Trophoblast cell (in vitro differentiated cells and primary cell): ENCODE measurements at regions not wholly inside any gene's neighbourhood (a gene's known extent, or its start where the extent isn't known, plus 50 kb on each side); places are given as distances from the start of the nearest gene placed in this dataset.

Source experiments
- DNase-seq, 2 donors: peaks; one replicate each; pipeline ENCODE4 v3.0.0-alpha.2; 2016
- H2AFZ ChIP-seq: 2 replicates; pipeline ENCODE4 v1.6.1; 2013; ENCODE audit warnings: low read length, moderate library complexity, mild to moderate bottlenecking; ENCODE audit not compliant: insufficient read depth, poor library complexity
- H2AK5ac ChIP-seq: 2 replicates; pipeline ENCODE4 v1.6.1; 2013; ENCODE audit warnings: mild to moderate bottlenecking, low read length
- H2BK120ac ChIP-seq: 2 replicates; pipeline ENCODE4 v1.6.1; 2013; ENCODE audit warnings: low read length, mild to moderate bottlenecking, moderate library complexity; ENCODE audit not compliant: insufficient read depth, poor library complexity
- H2BK12ac ChIP-seq: 2 replicates; pipeline ENCODE4 v1.6.1; 2013; ENCODE audit warnings: mild to moderate bottlenecking, low read length, moderate library complexity
- H2BK5ac ChIP-seq: 2 replicates; pipeline ENCODE4 v1.6.1; 2013; ENCODE audit warnings: low read length, low read depth, moderate library complexity, mild to moderate bottlenecking; ENCODE audit not compliant: poor library complexity
- H3K14ac ChIP-seq: 2 replicates; pipeline ENCODE4 v1.6.1; 2013; ENCODE audit warnings: mild to moderate bottlenecking, low read length
- H3K18ac ChIP-seq: 2 replicates; pipeline ENCODE4 v1.6.1; 2013; ENCODE audit warnings: mild to moderate bottlenecking, low read length
- H3K23ac ChIP-seq: 2 replicates; pipeline ENCODE4 v1.6.1; 2013; ENCODE audit warnings: low read length
- H3K27ac ChIP-seq: 2 replicates; pipeline ENCODE4 v1.5.1; 2013; ENCODE audit warnings: low read depth, mild to moderate bottlenecking, inconsistent platforms, low read length, moderate library complexity
- H3K27me3 ChIP-seq: 2 replicates; pipeline ENCODE4 v1.6.1; 2013; ENCODE audit warnings: inconsistent platforms, mild to moderate bottlenecking, low read length, moderate library complexity; ENCODE audit not compliant: insufficient read depth
- H3K36me3 ChIP-seq, 2 experiments: 1 replicate in 1 of 2; 2 replicates in 1 of 2; pipeline ENCODE4 v1.6.1; 2013; ENCODE audit warnings: low read length in 2 of 2, mild to moderate bottlenecking in 2 of 2, moderate library complexity in 1 of 2; ENCODE audit not compliant: insufficient read depth in 2 of 2, control insufficient read depth in 1 of 2
- H3K4ac ChIP-seq: 2 replicates; pipeline ENCODE4 v1.6.1; 2013; ENCODE audit warnings: low read depth, mild to moderate bottlenecking, low read length, moderate library complexity
- H3K4me1 ChIP-seq, 2 experiments: 1 replicate in 1 of 2; 2 replicates in 1 of 2; pipeline ENCODE4 v1.6.1; 2013; ENCODE audit warnings: low read length in 2 of 2, mild to moderate bottlenecking in 2 of 2, moderate library complexity in 1 of 2; ENCODE audit not compliant: insufficient read depth in 2 of 2, control insufficient read depth in 1 of 2
- H3K4me2 ChIP-seq: 2 replicates; pipeline ENCODE4 v1.6.1; 2013; ENCODE audit warnings: inconsistent platforms, mild to moderate bottlenecking, low read length, moderate library complexity
- H3K4me3 ChIP-seq: 2 replicates; pipeline ENCODE4 v1.5.1; 2013; ENCODE audit warnings: mild to moderate bottlenecking, low read depth, low read length, inconsistent platforms
- H3K79me1 ChIP-seq: one replicate; pipeline ENCODE4 v1.6.1; 2013; ENCODE audit warnings: low read length
- H3K79me2 ChIP-seq: 2 replicates; pipeline ENCODE4 v1.6.1; 2013; ENCODE audit warnings: low read length, mild to moderate bottlenecking; ENCODE audit not compliant: control insufficient read depth, insufficient read depth, poor library complexity
- H3K9ac ChIP-seq: 2 replicates; pipeline ENCODE4 v1.6.1; 2013; ENCODE audit warnings: mild to moderate bottlenecking, low read length
- H3K9me3 ChIP-seq: 2 replicates; pipeline ENCODE4 v1.6.1; 2013; ENCODE audit warnings: low read depth, mild to moderate bottlenecking, control low read depth, inconsistent platforms, low read length; ENCODE audit not compliant: insufficient read depth
- H4K12ac ChIP-seq: 2 replicates; pipeline ENCODE4 v1.6.1; 2013; ENCODE audit warnings: low read depth, mild to moderate bottlenecking, low read length, moderate library complexity
- H4K8ac ChIP-seq: 2 replicates; pipeline ENCODE4 v1.6.1; 2013; ENCODE audit warnings: low read depth, mild to moderate bottlenecking, low read length, moderate library complexity
- H4K91ac ChIP-seq: one replicate; pipeline ENCODE4 v1.6.1; 2013; ENCODE audit warnings: low read depth, mild to moderate bottlenecking, low read length, moderate library complexity
- WGBS: extraction: QIAGEN DNeasy Blood & Tissue Kit; methylation state at CpG from one replicate; pipeline ENCODE4 v1.1.7; 2013; ENCODE audit warnings: missing lambda C conversion rate; ENCODE audit not compliant: insufficient read length, insufficient coverage; ENCODE audit errors: extremely low coverage; 5-methylcytosine and 5-hydroxymethylcytosine counted together

GRCh38 chr10:60705376-60705775 is 72.9 kb upstream of the CDK1 start:
- H4K91ac ChIP-seq: no peak overlapping the region
- no peak overlapping the region for H3K14ac ChIP-seq
- no peak overlapping the region for H2BK120ac ChIP-seq
- no peak overlapping the region for H3K27ac ChIP-seq
- no peak overlapping the region for H2AK5ac ChIP-seq
- no peak overlapping the region for H3K23ac ChIP-seq
- H3K4me2 ChIP-seq: no peak overlapping the region
- no peaks in the 10 kb centered on the region for H3K4me1 ChIP-seq
- no peak overlapping the region for H4K8ac ChIP-seq
- no peaks in the 10 kb centered on the region for H3K27me3 ChIP-seq
- no peak overlapping the region for H3K9ac ChIP-seq
- H2AFZ ChIP-seq: no peak overlapping the region
- no peak overlapping the region for H3K4ac ChIP-seq
- no peak overlapping the region for H2BK12ac ChIP-seq
- H3K18ac ChIP-seq: no peak overlapping the region
- H3K9me3 ChIP-seq: no peaks in the 10 kb centered on the region
- H2BK5ac ChIP-seq: no peak overlapping the region
- H3K4me3 ChIP-seq: no peak overlapping the region
- H3K36me3 ChIP-seq: no peaks in the 10 kb centered on the region
- H4K12ac ChIP-seq: no peak overlapping the region
- WGBS: no CpG with 5 or more reads among the region's 1 CpG
- DNase-seq: no peak
- H3K79me1 ChIP-seq: no peaks in the 10 kb centered on the region
- H3K79me2 ChIP-seq: no peaks in the 10 kb centered on the region

- Histone ChIP-seq H2BK12ac (no peak overlapping the region), H4K12ac (no peak overlapping the region), H4K8ac (no peak overlapping the region), H3K79me1 (no peaks in the 10 kb centered on the region), H3K36me3 (no peaks in the 10 kb centered on the region), H3K27ac (no peak overlapping the region), H3K9ac (no peak overlapping the region), H3K4ac (no peak overlapping the region), H3K4me1 (no peaks in the 10 kb centered on the region), H3K4me2 (no peak overlapping the region), H3K27me3 (no peaks in the 10 kb centered on the region), H2AFZ (no peak overlapping the region), H2BK5ac (no peak overlapping the region), H2AK5ac (no peak overlapping the region), H3K18ac (no peak overlapping the region), H3K14ac (no peak overlapping the region), H3K79me2 (no peaks in the 10 kb centered on the region), H4K91ac (no peak overlapping the region), H3K9me3 (no peaks in the 10 kb centered on the region), H3K4me3 (no peak overlapping the region), H3K23ac (no peak overlapping the region), H2BK120ac (no peak overlapping the region)
- no CpG with 5 or more reads among the region's 3 CpGs for WGBS
- no peak for DNase-seq
Measured at GRCh38 chr10:60704471-60704870, 73.8 kb upstream of the CDK1 start.

- Histone ChIP-seq H3K9ac (no peak overlapping the region), H4K12ac (no peak overlapping the region), H3K23ac (no peak overlapping the region), H3K27ac (no peak overlapping the region), H3K4me3 (no peak overlapping the region), H3K4me1 (no peaks in the 10 kb centered on the region), H2AFZ (no peak overlapping the region), H3K14ac (no peak overlapping the region), H3K79me1 (no peaks in the 10 kb centered on the region), H4K91ac (no peak overlapping the region), H3K4ac (no peak overlapping the region), H3K79me2 (no peaks in the 10 kb centered on the region), H3K18ac (no peak overlapping the region), H4K8ac (no peak overlapping the region), H2BK120ac (no peak overlapping the region), H3K4me2 (no peak overlapping the region), H3K9me3 (no peaks in the 10 kb centered on the region), H3K36me3 (no peaks in the 10 kb centered on the region), H2AK5ac (no peak overlapping the region), H2BK12ac (no peak overlapping the region), H3K27me3 (no peaks in the 10 kb centered on the region), H2BK5ac (no peak overlapping the region)
- WGBS: no CpG with 5 or more reads among the region's 7 CpGs
- no peak for DNase-seq
Measured at GRCh38 chr10:60703266-60704041, 74.8 kb upstream of the CDK1 start.

- Histone ChIP-seq H4K91ac (no peak overlapping the region), H3K27ac (no peak overlapping the region), H2AK5ac (no peak overlapping the region), H4K8ac (no peak overlapping the region), H3K79me2 (no peaks in the 10 kb centered on the region), H3K9me3 (no peaks in the 10 kb centered on the region), H3K27me3 (no peaks in the 10 kb centered on the region), H3K18ac (no peak overlapping the region), H3K4me1 (no peaks in the 10 kb centered on the region), H3K23ac (no peak overlapping the region), H3K79me1 (no peaks in the 10 kb centered on the region), H4K12ac (no peak overlapping the region), H3K4me2 (no peak overlapping the region), H3K4ac (no peak overlapping the region), H3K9ac (no peak overlapping the region), H3K14ac (no peak overlapping the region), H2AFZ (no peak overlapping the region), H2BK12ac (no peak overlapping the region), H2BK120ac (no peak overlapping the region), H3K36me3 (no peaks in the 10 kb centered on the region), H3K4me3 (no peak overlapping the region), H2BK5ac (no peak overlapping the region)
- DNase-seq: no peak
Measured at GRCh38 chr10:60687679-60688078, 90.6 kb upstream of the CDK1 start.
